ENCODE measurements at regions not wholly inside any gene's neighbourhood (a gene's known extent, or its start where the extent isn't known, plus 50 kb on each side); places are given as distances from the start of the nearest gene placed in this dataset.

DNA sequence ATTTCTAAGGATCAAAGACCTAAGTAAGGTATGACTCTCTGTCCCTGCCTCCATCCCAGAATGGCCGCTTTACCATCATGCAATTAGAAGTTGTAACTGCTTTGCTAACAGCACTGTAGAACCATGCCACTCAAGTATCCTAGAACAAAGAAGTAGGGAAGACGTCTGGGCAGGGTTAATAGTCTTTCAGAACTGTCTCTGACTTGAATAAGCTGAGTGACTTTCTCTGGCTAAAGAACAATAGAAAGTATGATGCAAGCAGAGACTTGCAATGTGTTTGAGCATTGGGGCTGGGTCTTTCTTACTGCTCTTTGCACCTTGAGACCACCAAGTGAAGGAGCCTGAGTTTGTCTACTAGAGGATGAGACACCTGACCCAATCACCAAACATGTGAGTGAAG is 279.6 kb upstream of the JAG1 start:
- TF ChIP-seq TAF1 (IDR thresholded peaks at IDR 0.05; ENCODE audit: low read depth, low read length) = no peak
- TF ChIP-seq SPI1 (IDR thresholded peaks at IDR 0.05; ENCODE audit: low read depth, low read length) = no peak
- no peak for TF ChIP-seq PAX5 (IDR thresholded peaks at IDR 0.05; ENCODE audit: insufficient read depth, low read length, severe bottlenecking)
- TF ChIP-seq POLR2AphosphoS5 (IDR thresholded peaks at IDR 0.05; ENCODE audit: low read depth, low read length) = no peak
- no peak for TF ChIP-seq POU2F2 (IDR thresholded peaks at IDR 0.05; ENCODE audit: low read depth, low read length)
- TF ChIP-seq POLR2A (IDR thresholded peaks at IDR 0.05; ENCODE audit: low read depth, low read length) = no peak
- no peak for DNase-seq (ENCODE audit: insufficient read length, low spot score)
- no peak for FAIRE-seq

DNA sequence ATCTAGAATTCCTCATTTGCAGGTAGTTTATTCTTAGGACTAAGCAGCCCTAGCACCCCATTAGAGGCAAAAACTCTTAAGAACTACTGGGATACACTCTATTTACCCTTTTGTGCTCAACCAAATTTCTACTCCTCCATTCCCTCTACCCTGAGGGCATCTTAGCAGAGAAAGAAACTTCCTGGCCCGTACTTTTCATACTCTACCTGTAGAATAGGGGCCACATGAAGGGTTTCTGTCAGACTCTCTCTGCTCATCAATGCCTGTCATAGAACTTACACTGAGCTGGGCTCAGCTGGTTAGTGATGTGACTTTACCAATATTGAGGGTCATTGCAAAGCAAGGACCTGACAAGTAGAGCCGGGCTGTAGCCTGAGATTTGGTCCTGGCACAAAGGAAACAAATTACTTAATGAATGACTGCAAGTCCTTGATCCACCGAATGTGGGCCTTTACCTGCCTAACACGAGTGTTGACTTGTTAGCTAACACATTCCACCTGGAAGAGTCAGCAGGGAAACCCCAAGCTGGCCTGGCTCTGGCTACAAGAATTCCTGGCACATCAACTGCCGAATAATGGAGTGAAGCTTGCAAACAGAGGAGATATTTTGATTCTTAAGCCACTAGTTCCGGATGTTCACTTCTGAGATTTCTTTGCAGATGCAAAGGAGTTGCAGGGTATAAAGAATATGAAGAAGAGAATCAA is 280.5 kb upstream of the JAG1 start:
- DNase-seq (ENCODE audit: insufficient read length, low spot score) (no peak), FAIRE-seq (no peak)
- TF ChIP-seq POLR2AphosphoS5 (IDR thresholded peaks at IDR 0.05; ENCODE audit: low read depth, low read length) (no peak), PAX5 (IDR thresholded peaks at IDR 0.05; ENCODE audit: insufficient read depth, low read length, severe bottlenecking) (no peak), TAF1 (IDR thresholded peaks at IDR 0.05; ENCODE audit: low read depth, low read length) (no peak), POLR2A (IDR thresholded peaks at IDR 0.05; ENCODE audit: low read depth, low read length) (no peak), SPI1 (IDR thresholded peaks at IDR 0.05; ENCODE audit: low read depth, low read length) (no peak), POU2F2 (IDR thresholded peaks at IDR 0.05; ENCODE audit: low read depth, low read length) (no peak)

DNA sequence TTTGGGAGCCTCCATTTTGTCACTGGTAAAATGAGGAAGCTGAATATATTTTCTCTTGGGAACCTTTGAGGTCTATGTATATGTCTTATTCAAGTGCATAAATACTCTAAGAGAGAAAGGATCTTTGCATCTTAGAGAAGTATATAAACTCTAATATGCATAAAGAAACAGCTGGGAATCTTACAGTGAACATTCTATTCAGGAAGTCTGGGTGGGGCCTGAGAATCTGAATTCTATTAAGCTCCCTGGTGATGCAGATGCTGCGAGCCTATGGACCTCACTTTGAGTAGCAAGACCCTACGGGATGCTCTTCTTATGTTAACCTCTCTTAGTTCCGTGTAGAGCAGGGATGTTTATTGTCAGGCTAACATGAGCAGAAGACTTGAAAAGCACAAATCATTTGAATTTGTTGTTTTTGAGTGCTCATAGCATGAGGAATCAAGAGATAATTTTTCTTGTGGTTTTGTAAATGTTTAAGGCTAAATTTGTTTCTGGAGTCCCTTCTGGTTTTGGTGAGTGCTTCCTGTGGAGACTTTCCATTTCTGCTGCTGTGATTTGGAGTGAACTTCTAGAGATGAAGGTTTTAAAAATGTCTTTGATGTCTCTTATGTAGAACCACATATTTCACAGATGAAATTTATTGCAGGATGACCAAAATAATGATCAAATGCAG is 281.2 kb upstream of the JAG1 start:
- DNase-seq (ENCODE audit: insufficient read length, low spot score) = no peak
- TF ChIP-seq POU2F2 (IDR thresholded peaks at IDR 0.05; ENCODE audit: low read depth, low read length) (no peak), SPI1 (IDR thresholded peaks at IDR 0.05; ENCODE audit: low read depth, low read length) (no peak), PAX5 (IDR thresholded peaks at IDR 0.05; ENCODE audit: insufficient read depth, low read length, severe bottlenecking) (no peak), TAF1 (IDR thresholded peaks at IDR 0.05; ENCODE audit: low read depth, low read length) (no peak), POLR2A (IDR thresholded peaks at IDR 0.05; ENCODE audit: low read depth, low read length) (no peak), POLR2AphosphoS5 (IDR thresholded peaks at IDR 0.05; ENCODE audit: low read depth, low read length) (no peak)
- no peak for FAIRE-seq

DNA sequence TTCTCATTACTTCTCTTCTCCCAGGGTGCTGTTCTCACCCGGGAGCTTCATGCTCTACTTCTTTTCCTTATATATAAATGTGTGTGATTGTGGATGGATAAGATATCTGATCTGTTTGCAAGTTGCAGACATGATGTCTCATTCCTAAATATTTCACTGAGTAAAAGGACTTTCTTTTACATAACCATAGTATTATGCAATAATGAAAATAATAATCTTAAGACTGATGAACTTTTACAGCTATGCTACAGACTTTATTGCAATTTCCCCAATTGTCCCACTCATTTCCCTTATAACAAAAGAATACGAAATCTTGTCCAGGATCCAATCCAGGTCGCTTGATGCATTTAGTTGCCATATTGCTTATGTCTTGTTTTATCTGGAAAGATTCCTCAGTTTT is 284.5 kb upstream of the JAG1 start:
- TF ChIP-seq POU2F2 (IDR thresholded peaks at IDR 0.05; ENCODE audit: low read depth, low read length) = no peak
- no peak for TF ChIP-seq SPI1 (IDR thresholded peaks at IDR 0.05; ENCODE audit: low read depth, low read length)
- no peak for TF ChIP-seq POLR2AphosphoS5 (IDR thresholded peaks at IDR 0.05; ENCODE audit: low read depth, low read length)
- TF ChIP-seq POLR2A (IDR thresholded peaks at IDR 0.05; ENCODE audit: low read depth, low read length) = no peak
- TF ChIP-seq TAF1 (IDR thresholded peaks at IDR 0.05; ENCODE audit: low read depth, low read length) = no peak
- no peak for TF ChIP-seq PAX5 (IDR thresholded peaks at IDR 0.05; ENCODE audit: insufficient read depth, low read length, severe bottlenecking)
- FAIRE-seq (no peak), DNase-seq (ENCODE audit: insufficient read length, low spot score) (no peak)

DNA sequence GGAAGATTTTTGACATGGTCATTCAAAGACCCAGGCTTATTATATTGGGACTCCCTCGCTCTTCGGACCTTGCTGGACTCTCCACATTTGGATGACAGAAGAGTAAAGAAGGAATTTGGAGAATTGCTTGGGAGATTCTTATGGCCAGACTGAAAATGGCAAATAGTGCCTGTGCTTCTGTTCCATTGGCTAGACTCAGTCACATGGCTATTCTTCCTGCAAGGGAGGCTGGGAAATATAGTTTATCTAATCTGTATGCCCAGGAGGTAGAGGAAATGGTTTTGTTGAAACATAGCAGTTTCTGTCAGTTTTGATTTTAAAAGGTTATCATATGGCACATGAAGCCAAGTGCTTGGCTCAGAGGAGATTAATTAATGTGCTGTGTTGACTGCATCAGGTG is 286.6 kb upstream of the JAG1 start:
- DNase-seq (ENCODE audit: insufficient read length, low spot score) = no peak
- no peak for FAIRE-seq
- TF ChIP-seq TAF1 (IDR thresholded peaks at IDR 0.05; ENCODE audit: low read depth, low read length) (no peak), POLR2AphosphoS5 (IDR thresholded peaks at IDR 0.05; ENCODE audit: low read depth, low read length) (no peak), POLR2A (IDR thresholded peaks at IDR 0.05; ENCODE audit: low read depth, low read length) (no peak), SPI1 (IDR thresholded peaks at IDR 0.05; ENCODE audit: low read depth, low read length) (no peak)

DNA sequence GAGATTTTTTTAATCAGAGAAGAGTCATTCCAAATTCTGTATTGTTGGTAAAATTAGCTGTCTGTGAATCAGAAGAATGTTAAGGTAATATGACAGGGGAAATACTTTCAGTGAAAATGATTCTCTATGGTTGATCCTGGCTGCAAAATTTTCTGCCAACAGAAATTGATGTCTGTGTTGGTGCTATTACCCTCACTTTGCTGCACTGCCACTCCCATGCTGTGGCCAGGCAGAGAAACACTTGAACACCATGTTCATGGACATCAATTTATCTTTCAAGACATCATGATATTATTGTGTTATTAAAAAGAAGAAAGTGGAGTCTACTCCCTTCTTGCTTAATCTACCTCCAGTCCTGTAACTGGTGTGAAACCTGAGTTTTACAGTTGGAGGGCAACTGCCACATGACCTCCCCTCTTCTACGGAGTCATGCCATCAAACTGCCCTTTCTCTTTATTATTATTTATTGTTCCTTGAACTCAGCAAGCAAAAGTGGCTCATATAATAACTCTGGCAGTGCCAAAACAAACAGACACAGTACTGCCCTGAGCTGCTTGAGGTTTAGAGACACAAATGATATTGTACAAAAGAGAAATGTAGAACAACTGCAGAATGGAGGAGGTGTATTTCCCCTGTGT is 288.0 kb upstream of the JAG1 start:
- TF ChIP-seq PAX5 (IDR thresholded peaks at IDR 0.05; ENCODE audit: insufficient read depth, low read length, severe bottlenecking) = no peak
- no peak for TF ChIP-seq POLR2AphosphoS5 (IDR thresholded peaks at IDR 0.05; ENCODE audit: low read depth, low read length)
- TF ChIP-seq TAF1 (IDR thresholded peaks at IDR 0.05; ENCODE audit: low read depth, low read length) = no peak
- no peak for TF ChIP-seq SPI1 (IDR thresholded peaks at IDR 0.05; ENCODE audit: low read depth, low read length)
- no peak for TF ChIP-seq POLR2A (IDR thresholded peaks at IDR 0.05; ENCODE audit: low read depth, low read length)
- TF ChIP-seq POU2F2 (IDR thresholded peaks at IDR 0.05; ENCODE audit: low read depth, low read length) = no peak
- FAIRE-seq = no peak
- no peak for DNase-seq (ENCODE audit: insufficient read length, low spot score)

DNA sequence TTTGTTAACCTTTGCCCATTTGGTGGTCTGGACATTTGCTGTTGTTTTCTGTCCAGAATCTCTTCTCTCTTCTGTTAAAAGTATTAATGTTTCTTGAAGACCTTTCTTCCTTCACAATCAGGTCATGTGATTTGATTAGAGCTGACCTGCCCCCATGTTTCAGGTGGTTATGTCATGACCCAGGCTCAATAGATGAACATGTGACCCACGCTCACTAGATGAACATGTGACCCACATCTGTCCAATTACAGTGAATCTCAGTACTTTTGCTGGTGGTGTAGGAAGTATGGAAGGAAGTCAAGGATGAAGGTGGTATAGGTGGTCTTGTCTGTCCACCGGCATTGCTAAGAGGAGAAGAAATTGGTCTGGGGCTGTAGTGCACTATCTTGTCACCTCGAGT is 289.1 kb upstream of the JAG1 start:
- TF ChIP-seq POLR2AphosphoS5 (IDR thresholded peaks at IDR 0.05; ENCODE audit: low read depth, low read length) = no peak
- TF ChIP-seq POU2F2 (IDR thresholded peaks at IDR 0.05; ENCODE audit: low read depth, low read length) = no peak
- no peak for TF ChIP-seq TAF1 (IDR thresholded peaks at IDR 0.05; ENCODE audit: low read depth, low read length)
- TF ChIP-seq PAX5 (IDR thresholded peaks at IDR 0.05; ENCODE audit: insufficient read depth, low read length, severe bottlenecking) = no peak
- no peak for TF ChIP-seq POLR2A (IDR thresholded peaks at IDR 0.05; ENCODE audit: low read depth, low read length)
- TF ChIP-seq SPI1 (IDR thresholded peaks at IDR 0.05; ENCODE audit: low read depth, low read length) = no peak
- FAIRE-seq = no peak

DNA sequence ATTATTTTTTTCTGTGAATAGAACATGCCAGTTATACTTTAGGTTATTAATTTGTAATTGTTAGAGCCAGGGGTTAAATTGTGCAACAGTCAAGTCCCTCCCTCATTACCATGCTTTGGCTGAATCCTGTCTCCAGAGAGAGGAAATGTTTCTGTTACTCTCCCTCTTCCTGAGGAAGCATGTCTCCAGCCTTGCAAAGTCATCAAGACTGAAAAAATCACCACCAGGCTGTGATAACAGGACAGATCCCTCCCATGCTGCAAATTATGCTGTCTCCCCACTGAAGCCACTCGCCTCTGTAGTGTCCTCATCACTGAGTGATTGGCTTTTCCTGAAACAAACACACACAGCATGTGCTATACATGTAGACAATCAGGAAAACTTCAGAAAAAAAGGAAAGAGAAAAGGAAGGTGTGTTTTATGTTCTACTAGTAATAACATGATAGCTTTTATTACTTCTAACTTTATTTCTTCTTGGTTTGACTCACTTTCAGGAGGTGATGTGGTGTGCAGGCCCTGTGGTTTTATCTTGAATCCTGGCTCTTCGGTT is 290.0 kb upstream of the JAG1 start:
- no peak for DNase-seq (ENCODE audit: insufficient read length, low spot score)
- no peak for FAIRE-seq
- TF ChIP-seq POU2F2 (IDR thresholded peaks at IDR 0.05; ENCODE audit: low read depth, low read length) (no peak), POLR2A (IDR thresholded peaks at IDR 0.05; ENCODE audit: low read depth, low read length) (no peak), TAF1 (IDR thresholded peaks at IDR 0.05; ENCODE audit: low read depth, low read length) (no peak), PAX5 (IDR thresholded peaks at IDR 0.05; ENCODE audit: insufficient read depth, low read length, severe bottlenecking) (no peak), SPI1 (IDR thresholded peaks at IDR 0.05; ENCODE audit: low read depth, low read length) (no peak), POLR2AphosphoS5 (IDR thresholded peaks at IDR 0.05; ENCODE audit: low read depth, low read length) (no peak)

More for the DNA sequence above, 289.1 kb upstream of the JAG1 start:
- DNase-seq (ENCODE audit: insufficient read length, low spot score) = no peak

DNA sequence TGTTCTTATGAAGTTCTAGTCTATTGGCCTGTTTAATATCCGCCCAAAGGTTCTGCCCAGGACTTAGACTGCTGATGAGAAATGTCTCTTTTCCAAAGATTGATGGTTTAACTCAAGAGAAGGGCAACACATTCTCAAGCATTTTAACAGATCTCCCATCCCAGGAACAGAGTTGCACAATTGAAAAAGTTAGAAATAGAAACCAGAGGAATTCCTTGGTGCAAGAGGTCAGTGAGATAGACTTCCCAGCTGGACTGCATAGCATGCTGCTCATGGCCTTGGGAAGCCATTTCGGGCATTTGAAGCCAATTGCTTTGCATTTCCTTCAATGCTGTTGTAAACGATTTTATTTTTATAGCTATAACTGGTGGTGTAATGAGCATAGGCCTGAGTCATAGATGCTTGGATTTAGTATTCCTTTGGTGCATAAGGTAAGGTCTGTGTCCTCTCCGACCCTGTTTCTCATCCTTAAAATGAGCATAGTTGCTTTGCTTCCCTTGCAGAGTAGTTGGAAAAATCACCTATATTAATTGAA is 292.2 kb upstream of the JAG1 start:
- no peak for FAIRE-seq
- TF ChIP-seq TAF1 (IDR thresholded peaks at IDR 0.05; ENCODE audit: low read depth, low read length) = no peak
- no peak for TF ChIP-seq SPI1 (IDR thresholded peaks at IDR 0.05; ENCODE audit: low read depth, low read length)
- no peak for TF ChIP-seq PAX5 (IDR thresholded peaks at IDR 0.05; ENCODE audit: insufficient read depth, low read length, severe bottlenecking)
- no peak for TF ChIP-seq POLR2AphosphoS5 (IDR thresholded peaks at IDR 0.05; ENCODE audit: low read depth, low read length)
- no peak for TF ChIP-seq POLR2A (IDR thresholded peaks at IDR 0.05; ENCODE audit: low read depth, low read length)
- no peak for TF ChIP-seq POU2F2 (IDR thresholded peaks at IDR 0.05; ENCODE audit: low read depth, low read length)
- no peak for DNase-seq (ENCODE audit: insufficient read length, low spot score)
